ENCODE measurements at regions not wholly inside any gene's neighbourhood (a gene's known extent, or its start where the extent isn't known, plus 50 kb on each side); places are given as distances from the start of the nearest gene placed in this dataset.

GRCh38 chr2:21690005-21690404 is 566.2 kb downstream of the TDRD15 start:
- Histone ChIP-seq H4K20me1 (ENCODE audit: control insufficient read depth, insufficient read depth, low read depth, low read length) (no peaks in the 10 kb centered on the region), H3K9me2 (replicated peaks; ENCODE audit: control insufficient read depth, low read length) (no peaks in the 10 kb centered on the region), H3F3A (ENCODE audit: control insufficient read depth, insufficient read depth) (no peaks in the 10 kb centered on the region), H3K79me2 (ENCODE audit: control insufficient read depth, low read length) (no peaks in the 10 kb centered on the region), H3K4me1 (ENCODE audit: control insufficient read depth, low read length) (no peaks in the 10 kb centered on the region), H3K4me2 (ENCODE audit: low read length) (no peak overlapping the region), H3K4me3 (ENCODE audit: low read length) (no peak overlapping the region), H3K27me3 (ENCODE audit: control insufficient read depth, low read length) (no peaks in the 10 kb centered on the region), H3K27ac (ENCODE audit: low read depth, low read length) (no peak overlapping the region), H3K9me3 (ENCODE audit: control insufficient read depth, insufficient read depth, low read length) (no peaks in the 10 kb centered on the region), H3K36me3 (ENCODE audit: control insufficient read depth, low read length) (no peaks in the 10 kb centered on the region)
- TF ChIP-seq CTCF (IDR thresholded peaks at IDR 0.05; ENCODE audit: low read depth, low read length, poor library complexity, severe bottlenecking): no peak
- TF ChIP-seq EZH2phosphoT487 (IDR thresholded peaks at IDR 0.05; ENCODE audit: borderline replicate concordance, low read length): no peak

GRCh38 chr2:21693081-21693480 is 569.3 kb downstream of the TDRD15 start:
- Histone ChIP-seq H3K27me3 (ENCODE audit: control insufficient read depth, low read length) (no peaks in the 10 kb centered on the region), H3K4me1 (ENCODE audit: control insufficient read depth, low read length) (no peaks in the 10 kb centered on the region), H3F3A (ENCODE audit: control insufficient read depth, insufficient read depth) (no peaks in the 10 kb centered on the region), H3K27ac (ENCODE audit: low read depth, low read length) (no peak overlapping the region), H4K20me1 (ENCODE audit: control insufficient read depth, insufficient read depth, low read depth, low read length) (no peaks in the 10 kb centered on the region), H3K4me3 (ENCODE audit: low read length) (no peak overlapping the region), H3K36me3 (ENCODE audit: control insufficient read depth, low read length) (no peaks in the 10 kb centered on the region), H3K79me2 (ENCODE audit: control insufficient read depth, low read length) (no peaks in the 10 kb centered on the region), H3K9me3 (ENCODE audit: control insufficient read depth, insufficient read depth, low read length) (no peaks in the 10 kb centered on the region), H3K4me2 (ENCODE audit: low read length) (no peak overlapping the region), H3K9me2 (replicated peaks; ENCODE audit: control insufficient read depth, low read length) (no peaks in the 10 kb centered on the region)
- TF ChIP-seq EZH2phosphoT487 (IDR thresholded peaks at IDR 0.05; ENCODE audit: borderline replicate concordance, low read length): no peak
- TF ChIP-seq CTCF (IDR thresholded peaks at IDR 0.05; ENCODE audit: low read depth, low read length, poor library complexity, severe bottlenecking): no peak

GRCh38 chr2:21694079-21694878 is 570.5 kb downstream of the TDRD15 start:
- Histone ChIP-seq H3K9me2 (replicated peaks; ENCODE audit: control insufficient read depth, low read length) (no peaks in the 10 kb centered on the region), H4K20me1 (ENCODE audit: control insufficient read depth, insufficient read depth, low read depth, low read length) (no peaks in the 10 kb centered on the region), H3K4me3 (ENCODE audit: low read length) (no peak overlapping the region), H3K36me3 (ENCODE audit: control insufficient read depth, low read length) (no peaks in the 10 kb centered on the region), H3K79me2 (ENCODE audit: control insufficient read depth, low read length) (no peaks in the 10 kb centered on the region), H3K4me1 (ENCODE audit: control insufficient read depth, low read length) (no peaks in the 10 kb centered on the region), H3K9me3 (ENCODE audit: control insufficient read depth, insufficient read depth, low read length) (no peaks in the 10 kb centered on the region), H3K27ac (ENCODE audit: low read depth, low read length) (no peak overlapping the region), H3K27me3 (ENCODE audit: control insufficient read depth, low read length) (no peaks in the 10 kb centered on the region), H3F3A (ENCODE audit: control insufficient read depth, insufficient read depth) (no peaks in the 10 kb centered on the region), H3K4me2 (ENCODE audit: low read length) (no peak overlapping the region)
- TF ChIP-seq EZH2phosphoT487 (IDR thresholded peaks at IDR 0.05; ENCODE audit: borderline replicate concordance, low read length) (no peak), CTCF (IDR thresholded peaks at IDR 0.05; ENCODE audit: low read depth, low read length, poor library complexity, severe bottlenecking) (no peak)
